NCI-H2171 (cell line): ENCODE measurements at regions not wholly inside any gene's neighbourhood (a gene's known extent, or its start where the extent isn't known, plus 50 kb on each side); places are given as distances from the start of the nearest gene placed in this dataset.
"Not testable (repeated sequence)": the region's sequence is repeated elsewhere in the genome, so short reads cannot be mapped to it uniquely, and the experiment has no call there.

Experiments
- DNase-seq: peaks from one replicate; lab custom pipeline; 2025; lab: John Stamatoyannopoulos, UW

GRCh38 chr4:114249976-114250375, 270.5 kb upstream of the ARSJ start:
- no peak for DNase-seq

DNA sequence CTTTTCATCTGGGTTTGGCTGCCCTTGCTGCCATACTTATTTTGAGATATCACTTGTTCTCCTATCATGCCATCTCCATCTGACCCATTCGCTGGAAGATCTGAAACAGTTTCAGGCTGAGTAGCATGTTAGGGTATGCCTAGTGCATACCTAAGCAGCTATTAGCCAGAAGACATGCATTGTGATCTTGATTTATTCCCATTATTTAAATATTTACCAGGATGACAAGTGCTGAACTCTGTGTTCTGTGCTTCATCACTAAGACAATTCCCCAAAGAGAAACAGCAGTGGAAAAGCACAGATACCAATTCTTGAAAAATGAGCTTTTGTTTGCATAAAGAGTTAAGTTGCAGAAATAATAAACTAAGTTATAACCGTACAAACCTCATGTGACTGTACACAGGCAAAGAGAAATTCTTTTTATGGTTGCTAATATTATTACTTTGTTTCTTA, 271.0 kb upstream of the ARSJ start:
- DNase-seq, result no peak

DNA sequence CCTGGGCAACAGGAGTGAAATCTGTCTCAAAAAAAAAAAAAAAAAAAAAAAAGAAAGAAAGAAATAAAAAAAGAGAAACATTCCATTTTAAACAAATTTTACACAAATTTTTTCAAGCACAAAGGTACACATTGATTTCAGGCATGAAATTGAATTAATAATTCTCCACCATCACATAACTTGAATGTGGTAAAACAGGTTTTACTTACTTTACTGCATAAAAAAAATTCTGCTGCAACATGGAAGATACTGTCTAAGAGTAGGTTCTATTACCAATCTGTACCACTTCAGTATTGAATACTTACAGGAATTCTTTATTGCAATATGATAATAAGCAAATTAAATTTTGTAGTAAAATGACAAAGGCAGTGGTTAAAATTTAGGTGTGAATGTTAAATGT, 271.6 kb upstream of the ARSJ start:
- no peak for DNase-seq

DNA sequence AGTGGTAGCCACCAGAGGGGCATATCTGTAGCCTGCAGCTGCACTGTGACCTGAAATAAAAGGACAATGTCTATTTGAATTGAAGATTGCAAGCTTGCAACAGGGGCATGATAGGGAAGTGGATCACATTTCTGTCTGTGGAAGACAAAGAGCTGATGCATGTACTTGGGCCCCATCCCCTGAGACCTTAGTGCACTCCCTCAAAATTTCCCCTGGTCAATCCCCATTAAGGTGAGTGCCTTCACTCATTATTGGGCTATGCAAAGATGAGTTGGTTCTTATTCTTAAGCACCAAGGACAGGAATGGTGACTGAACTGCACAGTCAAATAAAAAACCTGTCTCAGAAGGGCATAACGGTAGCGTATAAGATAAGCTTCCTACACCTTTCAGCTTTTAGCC, 273.1 kb upstream of the ARSJ start:
- no peak for DNase-seq

GRCh38 chr4:114257501-114257900, 278.1 kb upstream of the ARSJ start:
- DNase-seq, result no peak

- DNase-seq, result not testable (repeated sequence)
Measured at GRCh38 chr4:114262421-114262820, 283.0 kb upstream of the ARSJ start.

- DNase-seq, result no peak
Measured at GRCh38 chr4:114263233-114263632, 283.8 kb upstream of the ARSJ start.

- DNase-seq, result no peak
Measured at GRCh38 chr4:114264452-114264851, 285.0 kb upstream of the ARSJ start.

- DNase-seq, result no peak
Measured at GRCh38 chr4:114264877-114265291, 285.4 kb upstream of the ARSJ start.

DNA sequence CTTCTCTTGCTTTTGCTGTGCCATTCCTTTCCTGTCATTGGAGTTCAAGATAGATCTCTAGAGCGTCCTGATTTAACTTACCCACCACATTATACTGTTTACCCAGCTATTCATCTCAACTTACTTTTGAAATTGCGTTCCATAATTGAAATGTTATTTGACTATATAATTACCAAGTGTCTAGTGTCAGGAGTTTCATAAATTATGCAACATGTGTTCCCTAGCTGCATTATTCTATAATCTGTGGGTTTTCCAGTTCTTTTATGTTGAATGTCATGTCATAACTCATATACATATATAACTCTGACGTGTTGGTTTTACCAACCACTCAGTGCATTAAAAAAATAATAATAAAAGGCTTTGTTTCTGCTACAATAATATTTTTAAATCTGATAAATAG, 285.9 kb upstream of the ARSJ start:
- no peak for DNase-seq

DNA sequence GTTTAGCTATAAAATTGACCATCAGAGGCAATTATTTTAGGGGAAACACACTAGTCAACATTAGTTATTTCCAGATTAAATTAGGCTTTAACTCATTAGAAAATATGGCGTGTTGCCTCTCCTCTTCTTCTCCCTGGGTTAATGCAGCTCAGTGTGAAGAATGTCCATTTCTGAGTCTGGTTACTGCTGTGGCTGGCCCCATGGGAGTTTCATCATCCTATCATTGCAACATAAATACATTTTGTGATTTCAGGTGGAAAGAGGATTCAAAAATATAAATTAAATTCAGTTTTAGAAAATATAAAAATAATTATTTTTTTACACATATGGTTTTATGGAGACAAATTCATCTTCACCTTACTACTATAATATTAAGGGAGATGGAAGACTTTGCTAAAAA, 288.5 kb upstream of the ARSJ start:
- no peak for DNase-seq

DNA sequence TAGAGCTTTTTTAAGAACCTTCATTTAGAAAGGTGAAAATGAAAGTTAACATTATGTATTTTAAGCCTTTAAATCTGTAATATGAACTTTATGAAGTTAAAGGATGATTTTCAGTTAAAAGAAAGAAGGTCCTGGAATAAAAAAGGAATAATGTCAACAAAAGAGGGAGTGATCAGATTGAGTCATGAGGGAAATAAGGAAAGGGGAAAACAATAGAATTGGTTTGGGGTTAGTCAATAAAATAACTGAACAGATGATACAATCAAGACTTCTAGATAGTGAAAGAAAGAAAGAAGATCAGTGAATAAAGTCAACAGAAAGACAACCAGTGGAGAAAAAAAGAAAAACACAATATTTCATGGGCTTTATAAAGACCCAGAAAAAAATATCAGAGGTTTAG, 291.6 kb upstream of the ARSJ start:
- DNase-seq, result no peak

GRCh38 chr4:114272226-114272625, 292.8 kb upstream of the ARSJ start:
- DNase-seq, result no peak

- DNase-seq, result no peak
Measured at GRCh38 chr4:114273238-114273637, 293.8 kb upstream of the ARSJ start.

DNA sequence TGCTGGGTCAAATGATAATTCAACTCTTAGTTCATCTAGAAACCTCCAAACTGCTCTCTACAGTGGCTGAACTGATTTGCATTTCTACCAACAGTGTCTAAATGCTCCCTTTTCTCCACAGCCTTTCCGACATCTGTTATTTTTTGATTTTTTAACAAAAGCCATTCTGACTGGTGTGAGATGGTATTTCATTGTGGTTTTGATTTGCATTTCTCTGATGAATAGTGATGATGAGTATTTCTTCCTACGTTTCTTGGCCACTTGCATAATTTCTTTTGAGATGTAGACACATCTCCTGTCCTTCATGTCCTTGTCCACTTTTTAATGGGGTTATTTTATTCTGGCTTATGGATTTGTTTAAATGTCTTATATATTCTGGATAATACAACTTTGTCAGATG, 298.2 kb upstream of the ARSJ start:
- no peak for DNase-seq

GRCh38 chr4:114279066-114279465, 299.6 kb upstream of the ARSJ start:
- DNase-seq, result no peak

DNA sequence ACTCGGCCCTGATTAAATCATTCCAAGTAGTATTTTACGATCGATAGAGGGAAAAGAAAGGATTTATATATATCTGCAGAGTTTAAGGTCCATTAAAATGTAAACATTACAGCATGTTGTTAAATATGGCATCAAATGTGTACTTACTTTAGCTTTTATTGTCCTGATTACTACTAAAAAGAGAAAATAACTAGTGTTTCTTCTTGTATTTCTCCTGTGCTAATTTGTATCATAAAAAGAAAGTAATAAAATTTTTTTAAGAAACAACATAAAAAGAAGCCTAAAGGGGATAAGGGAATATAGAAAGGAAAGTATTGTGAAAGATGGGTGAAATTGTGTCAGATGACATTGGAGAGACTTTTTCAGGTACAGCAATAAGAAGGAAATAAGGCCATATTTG, 300.3 kb upstream of the ARSJ start:
- no peak for DNase-seq

- no peak for DNase-seq
Measured at GRCh38 chr4:114280645-114281044, 301.2 kb upstream of the ARSJ start.

DNA sequence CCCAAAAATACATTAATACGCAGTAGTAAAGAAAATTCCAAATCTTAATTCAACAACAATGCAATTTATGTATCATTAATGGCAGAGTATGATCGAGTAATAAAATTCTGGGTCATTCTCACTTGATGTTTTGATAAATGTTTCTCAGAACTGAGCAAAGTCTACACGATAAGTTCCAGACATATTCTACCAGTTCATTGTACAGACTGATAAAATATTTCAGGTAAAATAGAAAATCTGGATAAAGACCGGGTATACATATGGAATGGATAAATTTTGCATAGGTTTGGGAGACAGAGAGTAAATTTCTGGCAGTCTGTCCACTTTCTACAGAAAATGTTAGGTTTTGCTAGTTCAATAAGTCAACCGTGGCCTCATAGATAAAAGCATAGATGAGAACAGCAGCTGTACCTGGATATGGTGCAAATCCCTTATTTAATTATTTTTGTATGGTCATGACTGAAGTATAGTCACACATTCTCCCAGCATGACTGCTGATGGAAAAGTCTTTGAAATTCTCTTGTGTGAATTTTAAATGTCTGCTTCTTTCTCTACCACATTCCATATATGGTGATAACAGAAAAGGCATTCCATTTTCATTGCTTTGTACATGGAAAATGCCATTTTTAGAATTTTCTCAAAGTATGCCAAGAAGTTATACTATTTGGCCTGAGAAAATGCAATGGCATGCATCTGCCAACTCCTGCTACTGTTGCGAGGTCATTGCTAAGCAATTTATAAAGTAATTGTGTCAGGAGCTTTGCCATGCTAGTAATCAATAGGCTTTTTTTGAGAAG, 301.9 kb upstream of the ARSJ start:
- DNase-seq, result no peak

GRCh38 chr4:114282937-114283336, 303.5 kb upstream of the ARSJ start:
- DNase-seq, result no peak

- no peak for DNase-seq
Measured at GRCh38 chr4:114284629-114285028, 305.2 kb upstream of the ARSJ start.

- no peak for DNase-seq
Measured at GRCh38 chr4:114286262-114286810, 306.9 kb upstream of the ARSJ start.

DNA sequence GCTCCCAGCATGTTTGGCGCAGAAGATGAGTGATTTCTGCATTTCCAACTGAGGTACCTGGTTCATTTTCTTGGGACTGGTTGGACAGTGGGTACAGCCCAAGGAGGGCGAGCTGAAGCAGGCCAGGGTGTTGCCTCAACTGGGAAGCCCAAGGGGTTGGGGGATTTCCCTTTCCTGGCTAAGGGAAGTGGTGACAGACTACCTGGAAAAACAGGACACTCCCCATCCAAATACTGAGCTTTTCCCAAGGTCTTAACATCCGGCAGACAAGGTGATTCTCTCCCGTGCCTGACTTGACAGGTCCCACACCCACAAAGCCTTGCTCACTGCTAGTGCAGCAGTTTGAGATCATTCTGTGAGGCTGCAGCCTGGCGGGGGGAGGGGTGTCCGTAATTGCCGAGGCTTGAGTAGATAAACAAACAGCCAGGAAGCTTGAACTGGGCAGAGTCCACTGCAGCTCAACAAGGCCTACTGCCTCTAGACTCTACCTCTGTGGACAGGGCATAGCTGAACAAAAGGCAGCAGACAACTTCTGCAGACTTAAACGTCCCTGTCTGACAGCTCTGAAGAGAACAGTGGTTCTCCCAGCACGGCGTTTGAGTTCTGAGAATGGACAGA, 307.7 kb upstream of the ARSJ start:
- no peak for DNase-seq

GRCh38 chr4:114296126-114296525, 302.5 kb upstream of the UGT8 start:
- DNase-seq, result no peak
